ENCODE measurements at regions not wholly inside any gene's neighbourhood (a gene's known extent, or its start where the extent isn't known, plus 50 kb on each side); places are given as distances from the start of the nearest gene placed in this dataset.

- Histone ChIP-seq H3K4me3 (no peak overlapping the region), H3K36me3 (no peaks in the 10 kb centered on the region), H3K27me3 (no peaks in the 10 kb centered on the region), H3K4me1 (ENCODE audit: insufficient read depth) (no peaks in the 10 kb centered on the region), H3K27ac (no peak overlapping the region), H3K9me3 (no peaks in the 10 kb centered on the region)
- TF ChIP-seq CTCF (IDR thresholded peaks at IDR 0.05) (no peak), EP300 (IDR thresholded peaks at IDR 0.05) (no peak), POLR2A (IDR thresholded peaks at IDR 0.05) (no peak)
- intact Hi-C loops (cut with DNase I): no loop called here
- DNase-seq: no peak
- WGBS, 3 donors: 76 to 91% (median 90%) methylated on average over 1 of the region's 1 CpG
Measured at GRCh38 chr2:21230140-21230539, 106.4 kb downstream of the TDRD15 start.

DNA sequence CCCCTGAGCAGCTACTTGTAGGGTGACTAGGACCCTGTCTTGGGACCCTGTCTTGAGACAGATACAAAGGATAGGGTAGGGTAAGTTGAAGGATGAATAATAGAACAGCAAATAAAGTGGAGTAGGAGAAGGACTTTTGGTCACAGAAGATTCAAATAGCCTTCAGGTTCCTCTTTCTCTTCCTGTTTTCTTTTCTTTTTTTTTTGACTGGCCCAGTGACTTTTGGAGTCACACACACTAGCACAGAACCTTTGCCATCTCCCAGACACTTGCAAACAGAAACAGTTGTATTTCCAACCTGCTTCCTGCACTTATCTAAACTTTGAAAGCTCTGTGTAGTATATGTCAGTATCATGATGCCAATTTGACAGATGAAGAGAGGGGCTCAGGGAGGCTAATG is 108.2 kb downstream of the TDRD15 start:
- Histone ChIP-seq H3K27me3 (no peaks in the 10 kb centered on the region), H3K27ac (no peak overlapping the region), H3K9me3 (no peaks in the 10 kb centered on the region), H3K4me1 (ENCODE audit: insufficient read depth) (no peaks in the 10 kb centered on the region), H3K4me3 (no peak overlapping the region), H3K36me3 (no peaks in the 10 kb centered on the region)
- intact Hi-C loops (cut with DNase I): no loop called here
- DNase-seq: no peak
- TF ChIP-seq CTCF (IDR thresholded peaks at IDR 0.05): no peak
- no peak for TF ChIP-seq EP300 (IDR thresholded peaks at IDR 0.05)
- no peak for TF ChIP-seq POLR2A (IDR thresholded peaks at IDR 0.05)

- H3K27ac ChIP-seq: no peak overlapping the region
- TF ChIP-seq EP300 (IDR thresholded peaks at IDR 0.05): no peak
- TF ChIP-seq POLR2A (IDR thresholded peaks at IDR 0.05): no peak
- TF ChIP-seq CTCF (IDR thresholded peaks at IDR 0.05): no peak
- no peaks in the 10 kb centered on the region for H3K9me3 ChIP-seq
- intact Hi-C loops (cut with DNase I): no loop called here
- DNase-seq: no peak
- no peaks in the 10 kb centered on the region for H3K27me3 ChIP-seq
- H3K4me1 ChIP-seq (ENCODE audit: insufficient read depth): no peaks in the 10 kb centered on the region
- 84 to 87% (median 86%) methylated on average over 3 of the region's 3 CpGs for WGBS, 3 donors
- no peaks in the 10 kb centered on the region for H3K36me3 ChIP-seq
- H3K4me3 ChIP-seq: no peak overlapping the region
Measured at GRCh38 chr2:21233194-21233593, 109.4 kb downstream of the TDRD15 start.

DNA sequence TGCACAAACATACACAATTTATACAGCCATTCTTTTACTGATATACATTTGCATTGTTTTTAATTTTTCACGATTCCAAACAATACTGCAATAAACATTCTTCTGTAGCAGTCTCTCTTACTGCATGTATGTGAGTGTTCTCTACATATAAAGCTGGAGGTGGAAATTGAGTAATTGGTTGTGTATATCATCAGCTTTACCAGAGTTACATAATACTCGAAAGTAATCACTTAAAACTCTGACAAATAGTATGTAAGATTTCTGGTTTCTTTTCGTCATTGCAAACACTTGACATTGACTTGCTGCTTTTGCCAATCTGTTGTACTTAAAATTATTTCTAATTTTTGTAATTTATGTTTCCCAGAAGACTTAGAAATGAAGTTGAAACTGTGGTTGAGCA is 110.2 kb downstream of the TDRD15 start:
- no peaks in the 10 kb centered on the region for H3K4me1 ChIP-seq (ENCODE audit: insufficient read depth)
- no peaks in the 10 kb centered on the region for H3K36me3 ChIP-seq
- WGBS, 3 donors: 77 to 96% (median 83%) methylated on average over 3 of the region's 3 CpGs
- intact Hi-C loops (cut with DNase I): no loop called here
- no peaks in the 10 kb centered on the region for H3K27me3 ChIP-seq
- H3K27ac ChIP-seq: no peak overlapping the region
- TF ChIP-seq EP300 (IDR thresholded peaks at IDR 0.05) (no peak), POLR2A (IDR thresholded peaks at IDR 0.05) (no peak), CTCF (IDR thresholded peaks at IDR 0.05) (no peak)
- no peaks in the 10 kb centered on the region for H3K9me3 ChIP-seq
- no peak overlapping the region for H3K4me3 ChIP-seq
- DNase-seq: no peak

Measured in ovary (tissue), 7 donors.